ENCODE measurements at regions not wholly inside any gene's neighbourhood (a gene's known extent, or its start where the extent isn't known, plus 50 kb on each side); places are given as distances from the start of the nearest gene placed in this dataset.

DNA sequence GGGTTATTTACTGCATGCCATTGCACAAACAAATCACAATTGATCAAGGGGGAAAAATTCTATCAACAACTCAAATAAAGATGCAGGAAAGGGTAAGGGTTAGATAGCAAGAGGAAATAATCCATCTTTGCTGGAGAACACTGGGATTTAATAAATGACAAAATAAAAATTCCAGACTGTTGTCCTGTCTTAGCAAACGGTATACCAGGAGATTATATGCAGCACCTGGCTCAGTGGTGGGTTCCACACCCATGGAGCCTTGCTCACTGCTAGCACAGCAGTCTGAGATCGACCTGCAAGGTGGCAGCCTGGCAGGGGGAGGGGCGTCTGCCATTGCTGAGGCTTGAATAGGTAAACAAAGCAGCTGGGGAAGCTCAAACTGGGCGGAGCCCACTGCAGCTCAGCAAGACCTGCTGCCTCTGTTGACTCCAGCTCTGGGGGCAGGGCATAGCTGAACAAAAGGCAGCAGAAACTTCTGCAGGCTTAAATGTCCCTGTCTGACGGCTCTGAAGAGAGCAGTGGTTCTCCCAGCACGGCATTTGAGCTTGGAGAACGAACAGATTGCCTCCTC is 296.5 kb upstream of the THSD7B start:
- DNase-seq (ENCODE audit: low spot score) (no peak), FAIRE-seq (no peak)

DNA sequence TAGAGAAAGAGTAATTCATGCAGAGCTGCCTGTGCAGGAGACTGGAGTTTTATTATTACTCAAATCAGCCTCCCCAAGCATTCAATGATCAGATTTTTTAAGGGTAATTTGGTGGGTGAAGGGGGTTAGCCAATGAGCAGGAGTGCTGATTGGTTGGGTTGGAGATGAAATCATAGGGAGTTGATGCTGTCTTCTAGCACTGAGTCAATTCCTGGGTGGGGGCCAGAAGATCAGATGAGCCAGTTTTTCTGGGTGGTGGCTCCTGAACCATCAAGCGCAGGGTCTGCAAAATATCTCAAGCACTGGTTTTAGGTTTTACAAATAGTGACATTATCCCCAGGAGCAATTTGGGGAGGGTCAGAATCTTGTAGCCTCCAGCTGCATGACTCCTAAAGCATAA is 312.8 kb upstream of the THSD7B start:
- DNase-seq (ENCODE audit: low spot score), result no peak
- no peak for FAIRE-seq

DNA sequence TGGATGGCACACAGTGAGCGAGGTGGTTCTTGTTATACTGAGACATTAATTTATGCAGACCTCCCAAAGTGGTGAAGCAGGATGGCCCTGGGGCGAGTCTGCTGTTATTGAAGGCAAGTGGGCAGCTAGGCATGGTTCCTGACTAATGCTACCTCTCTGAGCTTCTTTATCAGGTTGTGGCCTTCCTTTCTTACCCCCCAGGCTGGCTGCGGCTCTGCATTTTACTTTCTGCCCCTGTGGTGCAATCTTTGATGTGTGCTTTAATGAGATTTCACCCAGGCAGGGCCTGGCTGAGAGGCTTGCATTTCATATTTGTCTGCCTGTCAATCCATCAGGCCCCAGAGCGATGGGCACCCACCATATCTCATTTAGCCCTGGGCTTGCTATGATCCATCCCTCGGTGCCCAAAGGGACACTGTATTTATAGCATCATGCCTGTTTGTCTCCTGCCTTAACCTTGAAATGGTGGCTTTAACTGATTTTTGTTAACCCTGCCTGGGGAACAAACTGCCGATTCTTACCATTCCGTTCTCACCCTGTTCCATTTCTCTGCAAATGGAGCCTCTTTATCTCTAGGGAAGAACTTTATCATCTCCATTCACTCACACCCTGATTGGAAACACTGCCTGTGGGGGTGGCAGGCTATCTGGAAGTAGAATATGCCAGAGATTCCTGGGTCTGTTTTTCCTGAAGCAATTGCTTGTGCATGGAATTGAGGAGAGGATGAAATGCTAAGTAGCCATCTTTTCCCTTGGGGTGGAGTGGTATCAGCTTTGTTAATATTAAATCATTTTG is 316.2 kb upstream of the THSD7B start:
- FAIRE-seq (no peak), DNase-seq (ENCODE audit: low spot score) (no peak)

DNA sequence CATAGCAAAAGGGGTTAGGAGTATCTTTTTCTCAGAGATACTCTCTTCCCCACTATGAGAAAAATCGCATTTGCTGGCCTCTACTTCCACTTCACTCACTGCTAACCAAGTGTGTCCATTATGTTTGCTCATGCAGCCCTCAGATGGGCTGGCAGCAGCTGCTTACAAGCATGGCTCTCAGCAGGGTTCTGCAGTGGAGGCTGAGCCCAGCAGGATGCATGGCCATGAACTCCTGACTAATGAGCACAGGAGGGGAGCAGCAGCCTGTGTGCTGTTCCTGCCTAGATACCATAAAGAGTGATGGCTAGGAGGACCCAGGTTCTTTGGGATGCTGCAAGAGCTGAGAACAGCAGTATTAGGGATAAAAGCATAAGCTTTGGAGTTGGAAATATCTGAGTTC is 316.9 kb upstream of the THSD7B start:
- FAIRE-seq (no peak), DNase-seq (ENCODE audit: low spot score) (no peak)

DNA sequence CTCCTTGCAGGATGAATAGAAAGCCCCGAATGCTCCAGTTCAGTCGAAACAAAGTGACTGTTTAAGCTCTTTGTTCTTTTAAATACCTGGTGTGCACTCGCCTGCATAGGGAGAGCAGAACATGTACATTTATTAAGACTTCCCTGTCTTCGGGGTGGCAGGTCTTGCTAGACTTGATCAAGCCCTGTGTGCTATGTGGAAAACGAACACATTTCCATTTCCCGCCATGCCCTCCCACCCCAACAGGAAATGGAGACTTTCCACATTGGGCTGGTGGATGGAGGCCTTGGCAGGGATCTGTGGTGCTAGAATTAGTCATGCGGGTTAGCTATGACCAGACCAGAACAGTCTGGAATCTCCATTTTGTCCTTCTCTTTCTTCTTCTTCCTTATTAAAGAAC is 321.0 kb upstream of the THSD7B start:
- DNase-seq (ENCODE audit: low spot score), result no peak
- no peak for FAIRE-seq

DNA sequence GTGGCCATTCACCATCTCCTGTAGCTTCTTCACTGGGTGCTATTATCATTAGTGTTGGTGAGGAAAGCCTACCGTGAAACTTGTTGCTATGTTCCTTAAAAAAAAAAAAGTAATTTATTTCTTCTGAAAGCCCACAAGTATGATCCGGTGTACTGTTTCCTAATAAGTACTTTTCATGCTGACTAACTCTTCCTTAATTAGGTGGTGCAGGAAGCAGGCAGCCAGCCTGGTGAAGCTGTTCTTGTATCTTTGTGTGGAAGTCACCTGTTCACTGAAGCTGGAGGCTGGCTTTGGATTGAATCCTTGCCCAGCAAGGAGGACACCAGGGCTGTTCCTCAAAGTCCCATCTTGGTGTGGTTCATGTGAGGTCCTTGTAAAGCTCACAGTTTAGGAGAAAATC is 321.7 kb upstream of the THSD7B start:
- DNase-seq (ENCODE audit: low spot score), result no peak
- FAIRE-seq, result no peak

DNA sequence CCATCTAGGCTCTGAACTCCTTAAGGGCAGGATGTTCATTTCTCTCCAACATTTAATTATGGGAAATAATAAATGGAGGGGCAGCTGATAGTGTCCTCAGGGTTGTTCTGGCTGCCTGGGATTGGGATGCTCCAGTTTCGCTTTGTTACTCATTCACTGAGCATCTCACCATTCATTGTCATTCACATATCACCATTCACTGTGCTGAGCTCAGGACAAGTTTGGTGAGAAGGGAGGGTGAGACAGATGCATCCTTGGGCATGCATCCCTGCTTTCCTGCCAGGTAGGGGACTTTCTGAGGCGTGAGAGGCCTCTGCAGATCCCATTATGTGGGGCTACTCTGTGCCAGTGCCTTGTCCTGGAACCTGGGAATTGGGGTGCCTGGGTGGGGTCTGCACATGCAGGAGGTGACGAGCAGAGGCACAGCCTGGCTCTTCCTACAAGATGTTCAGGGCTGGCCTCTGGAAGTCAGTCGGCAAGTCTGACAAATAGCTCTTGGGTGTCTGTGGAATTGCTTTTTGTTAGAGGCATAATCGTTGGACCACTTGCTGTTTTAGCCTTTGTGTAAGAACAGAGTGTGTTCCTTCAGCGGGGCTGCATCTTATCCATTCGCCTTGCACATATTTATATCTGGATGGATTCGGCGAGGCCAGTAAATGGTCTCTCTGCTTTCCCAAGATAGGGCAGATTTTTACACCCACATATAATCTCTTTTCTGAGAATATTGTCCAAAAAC is 323.2 kb upstream of the THSD7B start:
- DNase-seq (ENCODE audit: low spot score), result no peak
- no peak for FAIRE-seq

DNA sequence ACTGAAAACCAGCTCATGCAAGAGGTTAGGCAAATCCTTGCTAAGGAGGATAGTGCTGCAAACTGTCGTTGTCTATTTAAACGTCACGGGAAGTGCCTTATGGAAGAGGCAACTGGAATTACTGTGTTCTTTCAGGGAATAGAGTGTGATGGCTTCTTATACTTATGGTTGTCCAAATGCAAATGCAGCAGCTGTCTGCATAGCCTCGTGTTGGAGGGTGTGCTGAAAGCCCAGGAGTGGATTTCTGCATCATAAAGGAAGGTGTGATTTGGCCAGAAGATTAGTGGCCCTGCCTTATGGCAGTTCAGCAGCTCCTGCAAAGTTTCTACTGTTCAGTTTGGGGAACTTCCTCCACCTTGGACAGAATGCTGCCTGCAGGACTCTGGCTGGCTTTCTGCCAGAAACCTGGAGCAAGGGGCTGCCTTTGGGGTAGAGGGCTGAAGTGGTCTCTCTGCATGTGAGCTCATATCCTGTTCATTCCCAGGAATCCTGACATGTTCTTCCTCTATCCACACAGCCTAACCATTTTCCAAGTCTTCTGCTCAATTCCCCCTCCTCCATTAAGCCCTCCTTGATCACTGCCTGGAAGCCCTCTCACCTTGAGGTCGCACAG is 321.2 kb upstream of the CXCR4 start:
- FAIRE-seq (no peak), DNase-seq (ENCODE audit: low spot score) (no peak)

DNA sequence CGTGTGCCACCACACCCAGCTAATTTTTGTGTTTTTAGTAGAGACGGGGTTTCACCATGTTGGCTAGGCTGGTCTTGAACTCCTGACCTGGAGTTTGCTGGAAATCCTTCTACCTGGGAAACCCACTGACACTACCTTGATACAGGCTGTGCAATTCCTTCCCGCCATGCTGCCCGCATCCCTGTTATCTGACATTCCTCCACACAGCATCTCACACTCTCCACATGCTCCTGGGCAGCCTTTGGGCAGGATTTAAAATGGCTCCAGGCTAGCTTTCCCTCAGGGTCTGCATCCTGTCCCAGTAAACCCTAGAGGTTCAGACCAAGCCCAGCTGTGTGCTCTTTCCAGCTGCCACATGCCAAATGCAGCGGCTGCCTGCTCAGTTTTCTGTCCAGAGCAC is 319.5 kb upstream of the CXCR4 start:
- FAIRE-seq (no peak), DNase-seq (ENCODE audit: low spot score) (no peak)

DNA sequence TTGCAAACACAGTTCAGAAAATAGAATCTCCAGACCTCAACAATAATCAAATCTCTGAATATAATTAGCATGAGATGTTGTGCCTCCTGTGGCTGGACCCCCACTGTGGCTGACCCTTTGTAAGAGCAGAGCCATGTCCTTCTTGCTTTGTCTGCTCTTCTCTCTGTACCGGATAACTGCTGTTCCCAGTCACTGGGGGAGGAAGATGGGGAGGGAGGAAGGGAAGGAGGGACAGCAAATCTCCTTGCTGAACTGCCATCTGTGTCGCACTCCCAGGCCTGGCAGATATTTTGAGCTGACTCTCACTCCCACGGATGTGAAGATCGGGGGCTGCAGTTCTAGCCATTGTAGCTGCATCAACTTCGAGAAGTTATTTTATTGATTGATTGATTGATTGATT is 319.0 kb upstream of the CXCR4 start:
- FAIRE-seq, result no peak
- DNase-seq (ENCODE audit: low spot score), result no peak

DNA sequence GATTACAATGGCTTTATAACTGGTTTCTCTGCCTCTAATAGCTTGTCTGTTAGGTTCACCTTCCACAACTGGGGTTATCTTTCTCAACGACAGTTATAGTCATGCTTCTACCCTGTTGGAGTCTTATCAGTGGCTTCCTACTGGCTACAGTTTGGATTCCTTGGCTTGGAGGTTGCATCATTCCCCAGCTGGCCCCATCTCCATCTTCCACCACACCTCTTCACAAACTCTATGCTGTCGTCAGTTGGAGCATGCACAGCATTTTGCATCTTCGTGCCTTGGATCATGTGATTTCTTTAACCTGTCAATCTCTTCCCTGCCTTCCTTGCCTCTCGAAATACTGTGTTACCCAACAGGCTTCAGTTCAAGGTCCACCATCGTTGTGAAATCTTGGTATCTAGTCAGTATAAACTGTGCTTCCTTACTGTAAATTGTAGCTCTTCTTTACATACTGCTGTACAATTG is 316.3 kb upstream of the CXCR4 start:
- FAIRE-seq (no peak), DNase-seq (ENCODE audit: low spot score) (no peak)

DNA sequence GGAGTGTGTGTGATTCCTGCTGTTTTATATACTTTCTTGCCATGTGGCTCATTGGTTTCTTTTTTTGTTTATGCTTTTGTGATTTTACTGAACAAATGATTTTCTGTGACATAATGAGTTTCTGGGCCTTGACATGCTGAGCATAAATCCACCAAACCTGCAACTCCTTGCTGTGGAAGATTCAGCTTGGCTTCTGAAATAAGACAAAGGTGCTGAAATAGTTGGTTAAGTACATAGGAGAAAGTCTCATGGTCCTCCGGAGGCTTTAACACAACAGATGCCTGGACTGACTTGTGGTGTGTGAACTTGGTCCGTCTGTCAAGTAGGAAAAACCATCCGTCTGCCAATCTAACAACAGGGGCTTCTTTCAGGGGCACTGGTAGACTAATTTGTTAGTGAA is 315.3 kb upstream of the CXCR4 start:
- FAIRE-seq, result no peak
- no peak for DNase-seq (ENCODE audit: low spot score)

DNA sequence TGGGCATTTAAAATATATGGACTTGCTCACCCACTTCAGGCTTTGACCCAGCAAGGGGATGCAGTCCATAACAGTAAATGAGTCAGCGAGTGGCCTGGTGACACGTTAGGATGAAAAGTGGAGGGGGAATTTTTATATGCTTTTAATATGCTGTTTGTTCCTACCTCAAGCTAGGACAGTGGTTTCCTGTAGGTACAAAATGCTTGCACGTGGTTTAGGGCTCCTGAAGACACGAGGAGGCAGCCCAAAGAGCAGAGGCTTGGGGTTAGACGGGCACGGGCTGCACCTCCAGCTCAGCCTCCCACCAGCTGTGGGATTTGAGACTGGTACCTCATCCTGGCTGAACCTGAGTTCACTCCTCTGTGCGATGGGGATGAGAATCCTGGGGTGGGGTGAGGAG is 306.2 kb upstream of the CXCR4 start:
- FAIRE-seq (peak; percentile 52), DNase-seq (ENCODE audit: low spot score) (no peak)

DNA sequence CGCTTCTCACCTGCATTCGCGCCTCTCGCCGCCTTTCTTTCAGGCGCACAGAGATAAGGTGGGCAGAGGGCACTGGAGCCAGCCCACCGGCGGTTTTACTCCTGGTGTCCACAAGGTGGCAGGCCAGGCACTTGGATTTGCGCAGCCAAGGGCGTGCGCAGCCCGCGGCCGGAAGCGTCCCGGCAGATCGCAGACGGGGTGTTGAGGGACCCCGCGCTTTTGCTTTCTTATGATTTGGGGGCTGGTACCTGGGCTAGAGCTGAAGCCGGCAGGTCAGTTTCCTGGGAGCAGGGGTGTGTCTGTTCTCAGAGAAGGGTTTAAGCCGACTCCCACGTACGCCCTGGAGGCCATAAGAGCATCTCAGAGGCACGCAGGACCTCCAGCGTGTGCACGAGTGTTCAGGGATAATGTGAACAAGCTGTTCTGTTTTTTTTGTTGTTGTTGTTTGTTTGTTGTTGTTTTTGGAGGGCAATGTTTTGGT is 305.6 kb upstream of the CXCR4 start:
- FAIRE-seq (no peak), DNase-seq (ENCODE audit: low spot score) (peak; percentile 84)

DNA sequence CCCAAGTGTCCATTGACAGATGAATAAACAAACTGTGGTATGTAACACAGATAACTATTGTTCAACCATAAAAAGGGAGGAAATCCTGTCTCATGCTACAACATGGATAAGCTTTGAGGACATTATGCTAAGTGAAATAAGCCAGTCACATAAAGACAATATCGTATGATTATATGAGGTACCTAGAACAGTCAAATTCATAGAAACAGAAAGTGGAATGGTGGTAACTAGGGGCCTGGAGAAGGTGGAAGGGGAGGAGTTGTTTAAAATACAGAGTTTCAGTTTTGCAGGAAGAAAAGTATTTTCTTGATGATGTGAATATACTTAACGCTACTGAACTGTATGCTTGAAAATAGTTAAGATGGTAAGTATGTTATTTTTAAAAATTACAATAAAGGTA is 304.6 kb upstream of the CXCR4 start:
- no peak for FAIRE-seq

DNA sequence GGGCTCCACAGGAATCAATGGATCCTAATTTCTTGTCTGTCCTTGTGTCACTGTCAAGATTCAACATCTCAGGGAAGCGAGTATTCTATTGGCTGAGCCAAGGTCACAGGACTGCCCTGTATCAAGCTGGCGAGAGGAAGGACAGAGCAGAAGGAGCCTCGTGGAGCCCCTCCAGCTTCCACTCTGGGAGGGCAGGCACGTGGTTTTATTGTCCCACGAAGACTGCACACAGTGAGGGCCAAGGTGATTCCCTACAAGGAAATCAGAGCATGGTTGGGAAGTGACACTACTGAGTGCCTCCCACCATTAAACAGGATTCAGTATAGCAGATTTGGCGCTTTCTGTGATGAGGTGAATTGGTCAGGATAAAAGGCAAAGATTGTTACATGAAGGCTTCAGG is 302.4 kb upstream of the CXCR4 start:
- DNase-seq (ENCODE audit: low spot score) (no peak), FAIRE-seq (no peak)

More for the DNA sequence above, 304.6 kb upstream of the CXCR4 start:
- DNase-seq (ENCODE audit: low spot score), result no peak

DNA sequence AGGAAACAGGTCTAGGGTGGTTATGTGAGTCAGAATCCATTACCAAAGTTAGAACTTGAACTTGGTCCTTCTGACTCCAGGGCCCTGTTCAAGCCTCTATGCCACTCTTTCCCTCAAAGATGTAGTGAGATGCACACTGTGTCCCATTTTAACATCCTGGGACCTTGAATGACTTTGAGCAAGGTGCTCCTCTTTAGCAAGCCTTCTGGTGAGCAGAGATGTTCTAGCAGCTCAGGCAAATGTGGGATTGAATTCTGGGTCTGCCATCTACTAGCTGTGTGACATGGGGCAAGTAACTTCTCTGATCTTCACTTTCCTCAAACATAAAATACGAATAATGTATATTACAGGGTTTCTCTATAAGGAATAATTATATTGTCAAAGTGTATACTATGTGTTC is 294.0 kb upstream of the CXCR4 start:
- DNase-seq (ENCODE audit: low spot score) (no peak), FAIRE-seq (no peak)

DNA sequence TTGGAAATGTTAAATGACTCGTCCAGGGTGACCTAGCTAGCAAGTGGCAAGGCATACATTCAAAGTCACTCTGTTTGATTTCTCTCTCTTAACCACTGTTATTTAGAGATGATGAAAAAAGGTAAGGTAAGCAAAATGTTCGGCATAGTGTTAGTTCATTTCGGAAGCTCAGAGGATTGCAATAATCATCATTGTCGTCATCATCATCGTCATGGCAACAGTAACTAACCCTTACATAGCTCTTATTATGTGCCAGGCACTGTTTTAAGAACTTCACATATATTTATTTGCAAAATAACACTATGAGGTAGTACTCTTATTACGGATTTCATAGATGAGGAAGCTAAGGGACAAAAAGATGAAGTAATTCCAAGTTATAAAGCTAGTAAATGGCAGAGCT is 292.7 kb upstream of the CXCR4 start:
- DNase-seq (ENCODE audit: low spot score) (no peak), FAIRE-seq (no peak)

DNA sequence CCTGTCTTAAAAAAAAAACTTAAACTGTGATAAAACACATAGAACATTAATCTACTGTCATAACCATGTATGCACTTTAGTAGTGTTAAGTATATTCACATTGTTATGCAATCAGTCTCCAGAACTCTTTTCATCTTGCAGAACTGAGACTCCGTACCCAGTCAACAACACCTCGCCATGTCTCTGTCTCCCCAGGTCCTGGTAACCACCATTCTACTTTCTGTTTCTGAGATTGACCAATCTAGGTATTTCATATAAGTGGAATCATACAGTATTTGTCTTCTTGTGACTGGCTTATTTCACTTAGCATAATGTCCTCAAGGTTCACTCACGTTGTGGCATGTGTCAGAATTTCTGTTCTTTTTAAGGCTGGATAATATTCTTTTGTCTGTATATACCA is 290.8 kb upstream of the CXCR4 start:
- FAIRE-seq (no peak), DNase-seq (ENCODE audit: low spot score) (no peak)

DNA sequence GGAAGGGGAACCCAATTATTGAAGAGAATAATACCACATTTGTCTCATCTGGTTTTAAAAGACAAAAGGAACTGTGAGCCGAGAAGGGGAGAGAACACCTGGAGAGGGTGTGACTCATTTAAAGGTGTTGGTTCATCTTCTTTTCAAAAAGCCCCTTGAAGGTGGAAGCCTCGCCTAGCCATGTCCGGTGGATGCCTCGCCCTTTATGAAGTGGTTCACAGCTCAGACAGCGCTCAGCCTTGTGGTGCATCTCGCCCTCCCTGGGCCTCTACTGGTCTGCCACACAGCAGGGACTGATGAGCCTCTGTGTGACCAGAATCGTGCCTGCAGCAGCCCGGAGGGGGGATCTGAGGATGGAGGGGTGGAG is 290.0 kb upstream of the CXCR4 start:
- DNase-seq (ENCODE audit: low spot score), result no peak
- no peak for FAIRE-seq

DNA sequence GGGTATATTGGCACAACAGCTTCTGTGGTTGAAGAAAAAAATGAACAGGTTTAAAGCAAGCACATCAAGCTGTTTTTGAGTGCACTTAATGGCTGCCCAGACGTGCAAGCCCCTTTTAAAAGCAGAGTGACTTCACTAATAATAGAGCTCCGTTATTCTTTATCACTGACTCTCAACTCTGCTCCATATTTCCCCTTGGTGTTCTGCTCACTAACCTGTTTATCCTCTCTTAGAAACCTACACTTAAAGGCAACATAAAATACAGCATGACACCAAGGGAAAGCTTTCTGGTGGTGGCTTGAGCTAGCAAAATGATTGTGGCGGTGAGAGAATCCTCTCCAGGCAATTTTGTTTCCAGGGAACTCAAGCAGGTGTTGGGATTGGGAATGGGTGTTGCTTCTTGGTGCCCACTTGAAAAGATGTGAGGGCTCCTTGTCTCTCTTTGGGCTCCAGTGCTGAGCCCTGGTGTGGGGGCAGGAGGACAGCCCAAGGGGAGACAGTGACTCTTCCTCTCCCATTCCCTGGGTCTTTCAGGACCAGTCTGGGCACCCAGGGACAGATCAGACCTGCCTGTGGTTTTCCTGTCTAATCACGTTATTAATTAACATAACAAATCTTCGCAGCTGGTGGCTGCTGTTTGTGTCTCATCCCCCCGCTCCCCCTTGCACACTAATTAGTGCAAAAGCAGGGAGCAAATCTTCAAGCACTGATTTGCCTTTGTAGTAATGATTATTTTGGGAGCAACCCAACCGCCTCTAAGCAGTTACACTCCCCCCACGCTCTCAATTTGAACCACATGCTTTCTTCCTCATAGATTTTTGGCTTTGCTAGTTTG is 289.4 kb upstream of the CXCR4 start:
- no peak for DNase-seq (ENCODE audit: low spot score)
- FAIRE-seq, result no peak

Data from urothelium cell line (cell line).